ENCODE measurements at regions not wholly inside any gene's neighbourhood (a gene's known extent, or its start where the extent isn't known, plus 50 kb on each side); places are given as distances from the start of the nearest gene placed in this dataset.

DNA sequence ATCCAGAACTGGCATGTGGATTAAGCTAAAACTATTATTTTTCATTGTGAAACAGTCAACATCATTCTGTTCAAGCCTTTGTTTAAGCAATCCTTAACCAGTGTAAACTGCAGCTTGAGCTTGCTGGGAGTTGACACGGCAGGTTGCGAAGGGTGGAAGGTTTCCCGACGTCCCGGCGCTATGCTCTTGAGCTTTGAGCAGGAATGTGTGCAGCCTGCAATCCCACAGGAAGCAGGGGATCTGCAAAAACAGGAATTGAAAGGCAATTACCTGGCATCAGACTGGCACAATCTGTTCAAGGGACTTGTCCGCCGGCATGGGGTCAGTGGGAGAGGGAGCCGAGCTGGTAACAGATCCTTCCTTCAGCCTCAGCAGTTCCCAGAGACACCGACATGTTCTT, 586.7 kb upstream of the SGCG start:
- no peak for DNase-seq

DNA sequence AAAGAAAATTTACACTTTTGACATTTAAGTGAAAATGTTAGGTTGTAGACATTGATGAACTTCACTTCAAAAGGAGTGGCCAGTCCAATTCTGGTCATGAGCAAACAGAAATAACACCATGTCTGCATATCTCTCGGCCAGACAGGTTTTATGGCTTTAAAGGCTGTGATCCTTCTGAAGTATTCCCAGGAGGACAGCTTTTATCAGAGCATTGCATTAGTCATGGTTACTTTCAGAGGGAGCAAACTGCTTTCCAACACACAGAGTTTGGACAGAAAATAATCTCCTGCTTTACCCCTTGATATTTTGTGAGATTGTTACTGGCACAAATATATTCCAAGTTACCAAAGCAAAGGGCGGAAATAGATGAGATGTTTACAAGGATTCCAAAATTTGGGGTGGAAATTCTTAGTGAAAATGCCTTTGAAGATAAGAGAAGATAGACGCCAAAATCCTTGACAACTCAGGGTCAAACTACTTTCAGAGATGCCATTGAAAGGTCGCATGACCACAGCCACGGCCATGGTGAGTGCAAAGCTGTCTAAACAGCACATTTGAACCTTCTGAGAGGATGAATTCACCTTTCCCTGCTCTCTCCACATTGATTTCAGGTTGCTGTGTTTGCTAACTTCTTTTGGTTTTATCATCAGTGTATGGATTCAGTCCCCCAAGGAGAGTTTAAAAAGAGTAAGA, 584.5 kb upstream of the SGCG start:
- no peak for DNase-seq

DNA sequence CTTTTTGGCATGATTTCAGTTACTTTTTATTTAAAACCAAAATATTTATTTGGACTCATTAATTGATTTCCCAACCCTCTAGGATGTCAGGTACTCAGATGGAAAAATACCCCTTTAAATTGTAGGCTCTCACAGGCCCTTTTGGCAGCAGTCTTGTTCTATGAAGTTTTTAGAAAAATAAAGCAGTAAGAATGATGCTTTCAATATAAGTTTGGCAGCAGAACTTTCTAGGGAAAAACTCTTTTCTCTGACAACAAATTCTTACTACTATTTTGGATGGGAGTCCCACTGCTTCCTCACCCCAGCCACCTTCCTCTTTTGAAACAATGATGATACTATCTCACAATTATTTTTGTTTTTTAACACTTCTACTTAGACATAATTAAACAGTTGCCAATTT, 581.6 kb upstream of the SGCG start:
- no peak for DNase-seq

DNA sequence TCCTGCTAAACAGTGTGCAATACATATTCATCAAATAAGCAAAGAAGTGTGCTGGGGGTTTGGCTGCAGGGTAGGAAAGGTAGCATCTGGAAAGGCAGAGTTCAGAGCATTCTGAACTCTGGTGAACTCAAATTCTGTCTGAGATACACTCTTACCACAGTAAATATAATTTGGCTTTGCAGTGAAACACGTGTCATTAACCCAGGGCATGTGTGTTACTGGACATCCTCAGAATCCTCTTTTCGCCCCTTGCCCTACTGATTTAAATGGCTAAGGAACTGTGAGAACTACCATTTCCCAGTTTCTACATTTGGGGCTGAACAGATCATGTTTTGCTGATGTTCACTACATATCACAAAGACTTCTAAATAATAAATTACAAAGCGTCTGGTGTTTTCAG, 562.8 kb upstream of the SGCG start:
- no peak for DNase-seq

DNA sequence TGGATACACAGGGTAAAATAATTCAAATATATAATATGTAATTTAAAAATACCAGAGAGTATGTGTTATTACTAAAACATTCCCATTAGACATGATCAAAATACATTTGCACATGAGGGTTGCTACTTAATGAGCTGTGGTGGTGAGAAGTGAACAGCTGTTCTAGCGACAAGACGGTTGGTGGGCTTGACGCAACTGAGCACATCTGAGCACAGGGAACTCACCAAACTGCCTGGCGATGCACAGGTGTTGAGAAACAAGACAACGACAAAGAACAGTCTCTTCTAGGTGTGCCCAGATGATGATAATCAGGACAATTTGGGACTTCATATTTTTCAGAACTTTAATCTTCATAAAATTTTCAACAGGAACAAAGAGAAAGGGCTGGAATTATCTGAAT, 555.1 kb upstream of the SGCG start:
- DNase-seq, result no peak

DNA sequence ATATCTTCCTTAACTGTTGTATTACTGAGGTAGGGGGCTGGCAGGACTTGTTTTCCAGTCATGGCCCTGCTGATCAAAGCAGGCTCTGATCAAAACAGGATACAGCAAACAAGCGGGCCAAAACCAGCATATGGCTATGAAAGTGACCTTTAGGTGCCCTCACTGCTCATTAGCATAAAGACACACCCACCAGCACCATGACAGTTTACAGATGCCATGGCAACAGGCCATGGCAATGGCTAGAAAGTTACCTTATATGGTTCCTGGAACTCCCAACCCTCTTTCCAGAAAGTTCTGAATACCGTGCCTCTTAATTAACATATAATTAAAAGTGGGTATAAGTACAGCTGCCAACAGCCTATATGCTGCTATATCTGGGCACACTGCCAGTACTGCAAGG, 551.4 kb upstream of the SGCG start:
- no peak for DNase-seq

DNA sequence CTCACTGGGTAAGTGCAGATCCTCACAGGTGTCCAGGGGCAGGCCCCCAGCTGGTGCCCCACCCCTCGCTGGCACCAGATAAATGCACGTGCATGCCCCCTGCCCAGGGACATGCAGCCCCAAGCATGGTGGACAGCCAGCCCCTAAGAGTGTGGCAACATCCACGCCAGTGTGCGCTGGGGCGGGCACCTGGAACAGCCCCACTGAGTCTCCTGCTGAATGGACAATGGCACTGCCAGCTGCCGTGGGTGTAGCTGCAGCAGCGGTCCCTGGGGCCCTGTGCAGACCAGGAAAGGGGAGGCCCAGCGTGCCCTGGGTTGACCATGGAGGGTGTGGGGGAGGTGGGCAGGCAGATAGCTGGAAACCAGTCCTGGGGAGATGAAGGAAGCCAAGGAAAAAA, 538.7 kb upstream of the SGCG start:
- no peak for DNase-seq

DNA sequence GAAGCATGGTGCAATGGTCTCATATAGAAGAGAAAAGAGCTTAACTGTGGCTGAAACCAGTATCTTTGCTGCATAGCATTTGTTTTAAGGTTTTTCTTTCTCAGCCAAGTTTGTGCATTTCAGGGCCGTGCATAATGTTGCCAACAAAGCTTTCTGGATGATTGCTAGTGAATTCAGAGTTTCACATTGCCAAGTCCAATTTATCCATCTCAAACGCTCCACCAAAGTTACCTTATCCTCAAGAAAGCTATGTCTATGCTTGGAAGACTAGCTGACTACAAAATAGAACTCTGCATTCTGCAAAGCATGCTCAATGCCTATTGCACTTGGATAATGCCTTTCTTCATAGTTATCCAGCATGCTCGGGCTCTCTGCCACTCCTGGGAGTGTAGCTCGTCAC, 535.8 kb upstream of the SGCG start:
- DNase-seq, result no peak

DNA sequence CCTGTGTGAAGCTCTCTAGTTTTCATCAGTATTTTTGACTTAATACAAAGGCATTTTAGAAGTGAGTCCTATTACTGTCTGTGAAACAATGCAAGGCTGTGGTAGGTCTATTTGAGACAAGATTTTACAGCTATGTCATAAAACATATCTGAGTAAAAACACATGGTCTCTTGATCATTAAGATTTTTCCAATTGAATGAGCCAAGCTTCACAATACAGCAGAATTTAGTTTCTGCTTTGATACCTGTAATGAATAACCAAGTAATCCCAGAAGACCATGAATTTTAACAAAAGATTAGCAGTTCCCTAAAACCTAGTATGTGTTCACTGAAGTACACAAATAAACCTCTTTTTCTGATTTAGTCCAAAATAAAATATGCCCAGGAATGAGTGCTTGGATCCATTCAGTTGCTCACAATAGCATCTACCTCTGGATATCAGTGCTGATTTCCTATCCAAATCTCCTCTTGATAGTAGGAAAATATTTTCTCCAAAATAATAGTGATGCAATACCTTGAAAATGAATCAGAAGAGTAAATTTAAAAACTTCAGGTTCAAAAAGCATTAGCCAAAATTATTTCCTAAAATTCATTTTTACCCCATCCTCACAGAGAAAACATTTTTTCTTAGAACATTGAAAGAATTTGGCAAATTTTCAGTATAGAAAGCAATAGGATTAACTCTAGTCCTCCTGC, 533.5 kb upstream of the SGCG start:
- DNase-seq, result no peak

DNA sequence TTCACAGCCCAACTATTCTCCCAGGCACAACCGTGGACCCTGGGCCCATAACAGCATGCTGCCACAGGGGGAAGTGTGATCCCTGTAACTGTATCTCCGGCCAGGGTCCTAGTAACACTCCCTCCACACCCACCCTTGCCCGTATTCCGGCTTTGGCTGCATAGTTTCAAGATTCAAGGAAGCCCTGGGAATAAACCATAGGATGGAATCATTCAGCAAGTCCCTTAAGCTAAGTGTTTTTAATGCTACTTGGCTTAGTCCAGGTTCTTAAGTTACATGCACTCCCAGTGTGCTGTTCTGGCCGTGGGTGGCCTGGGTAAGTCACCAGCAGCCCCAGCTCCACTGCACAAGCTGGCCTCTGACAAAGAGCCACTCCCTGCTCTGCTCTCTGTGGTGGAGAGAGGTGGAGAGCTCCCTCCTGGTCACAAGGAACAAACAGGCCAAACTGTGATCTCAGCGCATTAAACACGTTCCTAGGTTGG, 532.4 kb upstream of the SGCG start:
- DNase-seq, result no peak

DNA sequence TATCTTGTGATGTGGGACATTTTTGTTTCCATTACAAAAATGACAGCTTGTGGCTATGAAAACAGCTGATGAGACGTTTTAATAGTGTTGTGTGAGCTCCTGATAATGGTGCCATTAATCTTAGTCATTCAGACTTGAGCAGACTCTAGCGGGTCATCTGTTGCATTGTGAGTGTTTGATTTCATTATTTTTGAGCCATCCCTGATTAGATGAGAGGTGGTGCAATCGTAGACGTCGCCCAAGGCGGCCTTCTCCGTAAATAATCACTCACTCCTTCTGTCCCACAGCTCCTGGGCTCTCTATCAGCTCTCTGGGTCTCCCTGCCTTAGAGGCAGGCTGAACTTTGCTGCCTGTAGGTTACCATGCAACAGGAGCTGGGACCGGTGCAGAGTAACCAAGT, 528.0 kb upstream of the SGCG start:
- no peak for DNase-seq

DNA sequence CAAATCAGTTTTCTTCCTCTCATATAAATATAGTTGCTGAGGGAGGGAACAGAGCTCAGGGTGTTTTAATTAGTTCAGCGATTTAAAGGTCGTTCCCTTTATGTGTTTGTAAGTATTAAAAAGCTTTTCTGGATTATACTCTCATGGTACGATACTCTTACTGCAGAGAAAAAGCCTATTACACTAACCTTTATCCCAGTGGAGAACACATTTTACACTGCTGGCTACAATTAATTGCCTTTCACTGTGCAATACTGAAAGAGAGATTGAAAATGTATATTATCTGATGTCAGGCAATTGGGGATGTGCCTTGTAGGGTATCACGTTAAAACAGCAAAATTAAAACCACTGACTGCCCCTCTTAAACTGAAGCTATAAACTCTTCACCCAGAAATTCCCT, 526.9 kb upstream of the SGCG start:
- no peak for DNase-seq

DNA sequence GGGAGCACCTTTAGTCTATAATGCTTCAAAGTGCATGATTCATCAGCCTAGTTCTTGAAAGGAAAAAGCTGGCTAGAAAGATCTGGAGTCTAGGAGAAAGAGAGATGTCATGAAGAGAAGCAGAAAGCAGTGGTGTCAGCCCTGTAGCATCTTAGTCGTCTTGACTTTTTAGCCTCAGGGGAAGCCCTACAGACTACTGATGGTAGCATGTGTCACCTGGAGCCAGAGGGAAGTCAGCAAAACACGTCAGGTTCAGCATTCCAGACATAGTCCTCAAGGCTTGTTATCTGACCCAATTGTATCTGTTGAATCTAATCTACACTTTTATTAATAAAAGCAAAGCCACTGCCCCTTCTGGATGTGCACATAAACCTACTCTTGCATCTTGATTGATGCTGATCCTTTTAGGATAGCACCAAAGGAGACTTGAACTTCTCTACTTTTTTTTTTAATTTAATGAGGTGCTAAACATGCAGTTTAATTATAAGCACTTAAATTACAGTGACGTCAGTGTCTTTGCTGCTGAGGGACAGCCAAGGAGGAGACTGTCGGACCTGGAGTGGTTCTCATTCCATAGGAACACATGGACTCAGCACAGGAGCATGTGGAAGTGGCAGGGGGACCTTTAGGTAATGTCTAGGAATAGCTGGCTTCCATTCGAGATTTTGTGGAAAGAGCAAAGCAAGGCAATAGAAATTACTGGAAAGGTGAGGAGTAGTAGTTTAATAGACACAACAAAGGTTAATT, 525.5 kb upstream of the SGCG start:
- no peak for DNase-seq

DNA sequence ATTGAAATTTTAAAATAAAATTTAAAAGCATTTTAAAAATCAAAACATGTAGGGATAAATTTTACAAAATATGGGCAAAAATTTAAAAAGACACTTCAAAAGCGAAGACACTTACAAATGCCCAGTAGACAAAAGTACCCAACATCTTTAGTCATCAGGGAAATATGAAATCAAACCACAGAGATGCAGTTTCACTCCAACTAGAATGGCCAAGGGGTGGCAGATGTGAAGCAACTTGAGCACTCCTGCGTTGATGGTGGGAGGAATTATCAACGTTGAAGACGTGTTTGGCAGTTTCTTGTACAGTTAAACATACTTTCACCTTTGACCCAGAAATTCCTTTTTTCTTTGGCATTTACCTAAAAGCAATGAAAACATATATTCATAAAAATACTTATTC, 518.0 kb upstream of the SGCG start:
- DNase-seq, result no peak

DNA sequence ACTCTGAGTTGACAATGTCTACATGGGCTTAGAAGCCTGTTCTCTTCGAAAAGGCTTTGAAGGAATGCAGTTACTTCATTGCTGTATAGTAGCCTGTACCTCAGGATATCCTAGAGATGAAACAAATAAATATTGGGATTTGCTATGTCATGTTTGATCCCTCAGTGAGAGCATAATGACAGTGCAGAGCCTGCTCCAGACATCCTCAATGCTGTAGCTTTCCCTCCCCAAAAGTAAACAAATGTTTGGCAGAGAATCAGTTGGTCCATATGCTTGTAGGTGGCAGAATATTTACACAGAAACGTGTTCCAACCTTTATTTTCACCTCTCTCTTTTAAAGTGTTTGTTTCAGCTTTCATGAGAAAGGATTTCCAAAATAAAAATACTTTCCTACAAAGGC, 515.3 kb upstream of the SGCG start:
- no peak for DNase-seq

DNA sequence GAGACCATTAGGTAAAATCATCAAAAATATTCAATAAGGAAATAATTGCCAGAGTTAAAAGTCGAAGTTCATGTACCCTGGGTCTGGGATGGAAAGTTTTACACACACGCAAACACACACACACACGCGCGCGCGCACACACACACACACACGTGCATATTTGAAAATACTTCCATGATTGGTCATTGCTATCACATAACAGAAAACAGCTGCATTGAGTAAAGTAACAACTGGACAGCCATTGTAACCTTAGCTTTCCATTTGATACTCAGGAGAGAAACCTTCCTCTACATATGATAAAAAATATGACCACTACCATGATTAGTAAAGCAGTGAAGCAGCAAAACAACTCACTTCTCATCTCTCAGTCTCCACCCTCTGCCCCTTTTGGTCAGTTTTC, 490.0 kb upstream of the SGCG start:
- no peak for DNase-seq

DNA sequence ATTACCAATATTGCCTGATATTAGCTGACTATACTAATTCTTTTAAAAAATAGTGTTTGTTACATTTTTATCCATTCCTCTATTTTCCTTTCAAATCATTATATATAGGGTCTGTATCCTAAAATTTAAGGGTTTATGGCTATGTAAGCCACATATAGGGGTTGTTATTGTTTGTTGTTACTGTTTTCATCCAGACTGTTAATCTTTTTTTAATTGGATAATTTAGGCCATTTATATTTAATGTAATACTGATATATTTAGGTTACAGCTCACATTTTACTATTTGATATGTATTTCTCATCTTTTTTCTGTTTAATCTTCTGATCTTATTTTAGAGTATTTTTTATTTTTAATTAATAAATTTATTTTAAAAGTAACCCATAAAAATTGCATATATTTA, 487.1 kb upstream of the SGCG start:
- no peak for DNase-seq

DNA sequence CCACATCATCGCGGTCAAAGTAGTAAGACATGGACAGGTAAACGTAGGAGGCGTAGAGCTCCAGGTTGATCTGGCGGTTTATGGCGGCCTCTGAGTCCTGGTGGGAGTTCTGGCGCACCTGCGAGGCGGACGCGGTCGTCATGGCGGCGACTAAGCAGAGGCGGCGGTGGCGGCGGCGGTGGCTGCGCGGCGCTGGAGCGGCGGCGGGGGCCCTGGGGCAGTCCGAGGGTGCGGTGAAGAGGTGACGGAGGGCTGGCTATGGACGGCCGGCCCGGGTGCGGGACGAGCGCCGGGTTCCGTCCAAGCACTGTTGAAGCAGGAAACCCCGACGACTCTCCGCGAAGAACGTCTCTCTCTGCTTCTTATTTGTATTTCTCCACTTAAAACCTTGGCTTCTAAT, 484.3 kb upstream of the SGCG start:
- no peak for DNase-seq

DNA sequence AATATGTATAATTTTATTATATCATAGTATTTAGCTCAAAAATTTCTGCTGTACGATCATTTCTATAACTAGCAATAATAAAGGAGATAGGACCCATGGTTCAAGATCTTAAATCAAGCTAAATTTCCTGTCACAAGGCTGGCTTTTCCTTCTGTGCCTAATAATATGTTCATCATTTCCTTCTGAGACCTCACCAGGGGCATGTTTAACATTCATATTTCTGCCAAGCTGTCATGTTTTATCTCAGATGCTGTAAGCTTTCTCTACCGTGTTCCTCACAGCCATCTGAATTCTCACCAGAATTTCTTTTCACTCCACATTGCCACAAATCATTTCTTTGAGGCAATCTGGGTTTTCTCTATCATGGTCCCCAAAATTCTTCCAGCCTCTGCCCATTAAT, 482.3 kb upstream of the SGCG start:
- DNase-seq, result no peak

DNA sequence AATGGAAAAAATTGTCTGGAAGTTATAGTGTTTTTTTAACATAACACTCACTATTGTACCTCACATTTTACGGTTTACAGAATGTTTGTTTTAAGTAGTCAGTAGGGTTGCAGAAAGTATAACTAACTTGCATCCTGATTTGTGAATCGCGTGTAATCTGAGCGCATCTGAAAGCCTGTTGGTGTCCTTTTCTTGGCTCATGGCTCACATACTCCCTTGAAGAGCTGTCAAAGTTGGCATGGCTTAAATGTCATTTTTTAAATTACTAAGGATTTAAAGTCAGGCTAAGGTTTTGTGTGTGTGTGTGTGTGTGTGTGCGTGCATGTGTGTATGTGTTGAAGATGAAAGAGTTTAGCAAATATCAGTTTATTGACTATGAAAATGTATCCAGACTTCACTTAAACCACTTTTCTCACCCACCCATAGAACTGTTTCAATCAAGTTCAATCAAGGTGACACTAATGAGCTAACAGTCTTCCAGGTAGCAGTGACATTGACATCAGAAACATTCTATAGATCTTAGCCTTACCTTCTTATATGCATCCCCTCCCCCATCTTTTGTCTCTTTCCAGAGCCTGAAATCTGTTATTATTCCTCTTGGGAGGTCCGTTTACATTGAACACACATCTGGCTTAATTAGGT, 480.4 kb upstream of the SGCG start:
- DNase-seq, result no peak

DNA sequence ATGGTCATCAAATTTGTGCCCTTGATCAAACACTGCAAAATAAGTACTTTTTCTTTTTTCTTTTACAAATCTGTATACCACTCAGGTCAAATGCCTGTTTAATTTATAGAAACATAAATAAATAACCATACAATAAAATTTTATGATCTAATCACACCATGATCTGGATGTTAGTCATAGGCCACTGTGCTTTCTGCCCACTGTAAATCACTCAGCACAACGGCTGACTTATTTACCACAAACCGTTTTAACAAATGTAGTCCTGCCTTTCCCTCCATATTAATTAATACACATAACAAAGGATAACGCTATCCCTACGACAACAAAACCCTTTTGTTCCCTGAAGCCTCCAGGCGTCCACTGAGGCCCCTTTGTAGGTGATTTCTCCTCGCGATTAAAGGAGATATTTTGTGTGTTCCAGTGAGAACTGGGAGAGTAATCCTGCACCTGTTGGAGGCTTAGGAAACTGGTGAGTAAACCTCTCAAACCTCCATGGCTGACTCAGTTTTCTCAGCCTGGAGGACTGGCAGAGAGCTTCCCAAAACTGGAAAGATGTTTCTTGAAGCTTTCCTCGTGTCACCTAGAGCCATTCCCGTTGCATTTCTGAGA, 477.1 kb upstream of the SGCG start:
- DNase-seq, result no peak

DNA sequence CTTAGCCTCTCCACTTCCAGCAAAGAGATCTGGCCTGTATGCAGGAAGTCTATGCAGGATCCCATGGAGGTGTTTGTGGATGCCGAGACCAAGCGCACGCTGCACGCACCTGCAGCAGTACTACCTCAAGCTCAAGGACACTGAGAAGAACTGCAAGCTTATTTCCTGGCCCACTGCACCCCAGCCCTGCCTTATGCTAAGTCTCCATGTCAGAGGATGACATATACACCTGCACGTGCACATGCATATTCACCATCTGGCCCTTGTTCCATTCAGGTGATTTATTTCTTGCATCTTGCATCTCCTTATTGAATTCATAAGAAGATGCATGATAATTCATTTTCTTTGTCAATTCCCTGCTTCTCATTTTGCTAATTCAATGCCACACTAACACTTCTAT, 472.8 kb upstream of the SGCG start:
- DNase-seq, result no peak

DNA sequence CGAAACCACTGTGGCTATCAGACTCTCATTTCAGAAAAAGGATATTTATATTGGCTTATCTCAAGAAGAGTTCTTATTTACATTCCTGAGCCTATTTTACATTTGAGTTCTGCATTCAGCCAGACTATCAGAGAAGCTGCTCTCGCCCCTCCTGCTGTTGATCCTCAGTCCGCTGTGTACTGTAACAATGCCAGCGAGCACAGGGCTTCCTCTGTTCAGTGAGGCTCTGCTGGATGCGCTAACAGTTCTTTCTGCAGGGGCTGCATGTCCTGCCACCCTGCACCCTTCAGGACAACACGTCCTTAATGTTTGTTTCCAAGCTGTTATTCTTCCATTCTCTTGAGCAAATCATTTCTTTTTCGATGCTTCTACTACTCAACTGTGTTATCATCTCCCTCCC, 463.7 kb upstream of the SGCG start:
- no peak for DNase-seq

Data from Kasumi-1 (cell line).